Natural killer cell (primary cell): ENCODE measurements at regions not wholly inside any gene's neighbourhood (a gene's known extent, or its start where the extent isn't known, plus 50 kb on each side); places are given as distances from the start of the nearest gene placed in this dataset.

ENCODE experiments used
- ATAC-seq, 3 donors: fragments of 150-1000 bp in 2 of 3; fragments of 200-7000 bp in 1 of 3; cut with Tn5 transposase; 1 replicate in 1 of 3; 2 replicates in 2 of 3; pipeline ENCODE4 v1.10.0; 2021; ENCODE audit warnings: mild to moderate bottlenecking in 2 of 3, moderate library complexity in 2 of 3
- DNase-seq, 2 donors: peaks; one replicate each; pipeline versions ENCODE4 v3.0.0 to v3.0.0-alpha.2; 2013 to 2021; ENCODE audit warnings: mixed read lengths in 1 of 2
- H3K27ac ChIP-seq: one replicate; pipeline ENCODE4 v1.5.1; 2013; ENCODE audit warnings: mild to moderate bottlenecking, low read length
- H3K27me3 ChIP-seq: one replicate; pipeline ENCODE4 v1.6.1; 2013; ENCODE audit warnings: low read length; ENCODE audit not compliant: control insufficient read depth, insufficient read depth
- H3K36me3 ChIP-seq: one replicate; pipeline ENCODE4 v1.6.1; 2013; ENCODE audit warnings: low read length; ENCODE audit not compliant: control insufficient read depth, insufficient read depth
- H3K4me1 ChIP-seq: one replicate; pipeline ENCODE4 v1.6.1; 2013; ENCODE audit warnings: low read length; ENCODE audit not compliant: control insufficient read depth, insufficient read depth
- H3K4me3 ChIP-seq: one replicate; pipeline ENCODE4 v1.5.1; 2013; ENCODE audit warnings: low read length
- H3K9me3 ChIP-seq: one replicate; pipeline ENCODE4 v1.6.1; 2013; ENCODE audit warnings: low read length; ENCODE audit not compliant: control insufficient read depth, insufficient read depth
- H3K27ac Mint-ChIP-seq, 2 donors: one replicate each; pipeline ENCODE4 v1.8.0; 2022; ENCODE audit warnings: mild to moderate bottlenecking in 2 of 2, mixed read lengths in 2 of 2, moderate library complexity in 1 of 2
- H3K27me3 Mint-ChIP-seq, 2 donors: one replicate each; pipeline ENCODE4 v1.8.0; 2022; ENCODE audit warnings: low read depth in 2 of 2, mixed read lengths in 2 of 2
- H3K36me3 Mint-ChIP-seq: one replicate; pipeline ENCODE4 v1.8.0; 2022; ENCODE audit warnings: mixed read lengths
- H3K4me1 Mint-ChIP-seq, 2 donors: one replicate each; pipeline ENCODE4 v1.8.0; 2022; ENCODE audit warnings: mixed read lengths in 2 of 2
- H3K4me3 Mint-ChIP-seq: one replicate; pipeline ENCODE4 v1.8.0; 2022; ENCODE audit warnings: mild to moderate bottlenecking, moderate library complexity, mixed read lengths
- H3K9me3 Mint-ChIP-seq, 2 donors: one replicate each; pipeline ENCODE4 v1.8.0; 2022; ENCODE audit warnings: mixed read lengths in 2 of 2
- CTCF ChIP-seq: fragments of 200-600 bp; IDR thresholded peaks from one replicate; pipeline ENCODE4 v1.8.0; 2022; ENCODE audit warnings: antibody characterized with exemption
- WGBS: methylation state at CpG from one replicate; pipeline ENCODE4 v1.1.7; 2013; ENCODE audit warnings: missing lambda C conversion rate; ENCODE audit not compliant: insufficient coverage; 5-methylcytosine and 5-hydroxymethylcytosine counted together
- intact Hi-C: fragments of 100-400 bp; cut with micrococcal nuclease; formaldehyde crosslinking; loops from one replicate; pipeline ENCODE4 v1.14.2; 2022

GRCh38 chr1:209354840-209355165 is 228.7 kb upstream of the CAMK1G start:
- DNase-seq (no peak), ATAC-seq (no peak)
- Mint-ChIP-seq H3K4me3 (no peak overlapping the region), H3K36me3 (no peaks in the 10 kb centered on the region), H3K9me3 (no peaks in the 10 kb centered on the region), H3K27me3 (peaks cover 0 to 9% of the 10 kb centered on the region in 2 donors), H3K27ac (no peak overlapping the region), H3K4me1 (no peaks in the 10 kb centered on the region)
- H3K4me3 ChIP-seq = no peak overlapping the region
- no peaks in the 10 kb centered on the region for H3K4me1 ChIP-seq
- no peaks in the 10 kb centered on the region for H3K9me3 ChIP-seq
- no peak overlapping the region for H3K27ac ChIP-seq
- TF ChIP-seq CTCF = no peak
- intact Hi-C loops = no loop called here
- 86% methylated on average over 4 of the region's 4 CpGs for WGBS
- no peaks in the 10 kb centered on the region for H3K27me3 ChIP-seq
- H3K36me3 ChIP-seq = no peaks in the 10 kb centered on the region

GRCh38 chr1:209355415-209355814 is 228.1 kb upstream of the CAMK1G start:
- H3K36me3 ChIP-seq = no peaks in the 10 kb centered on the region
- peaks cover under 1 to 9% of the 10 kb centered on the region in 2 donors for H3K27me3 Mint-ChIP-seq
- H3K4me1 Mint-ChIP-seq = no peaks in the 10 kb centered on the region
- DNase-seq (no peak), ATAC-seq (no peak)
- H3K27ac Mint-ChIP-seq = no peak overlapping the region
- H3K27me3 ChIP-seq = no peaks in the 10 kb centered on the region
- H3K4me3 Mint-ChIP-seq = no peak overlapping the region
- H3K27ac ChIP-seq = no peak overlapping the region
- no peaks in the 10 kb centered on the region for H3K9me3 ChIP-seq
- WGBS = 83% methylated on average over 4 of the region's 4 CpGs
- no peaks in the 10 kb centered on the region for H3K9me3 Mint-ChIP-seq
- no peaks in the 10 kb centered on the region for H3K4me1 ChIP-seq
- no peaks in the 10 kb centered on the region for H3K36me3 Mint-ChIP-seq
- intact Hi-C loops = no loop called here
- no peak for TF ChIP-seq CTCF
- no peak overlapping the region for H3K4me3 ChIP-seq

GRCh38 chr1:209356976-209357377 is 226.5 kb upstream of the CAMK1G start:
- H3K36me3 ChIP-seq = no peaks in the 10 kb centered on the region
- Mint-ChIP-seq H3K36me3 (no peaks in the 10 kb centered on the region), H3K27me3 (peaks cover 5 to 9% of the 10 kb centered on the region in 2 donors), H3K9me3 (no peaks in the 10 kb centered on the region), H3K4me1 (no peaks in the 10 kb centered on the region), H3K4me3 (no peak overlapping the region), H3K27ac (no peak overlapping the region)
- ATAC-seq (no peak), DNase-seq (no peak)
- no peak for TF ChIP-seq CTCF
- intact Hi-C loops = no loop called here
- no peak overlapping the region for H3K4me3 ChIP-seq
- no peaks in the 10 kb centered on the region for H3K27me3 ChIP-seq
- H3K27ac ChIP-seq = no peak overlapping the region
- 91% methylated on average over 6 of the region's 6 CpGs for WGBS
- H3K9me3 ChIP-seq = no peaks in the 10 kb centered on the region
- H3K4me1 ChIP-seq = no peaks in the 10 kb centered on the region

GRCh38 chr1:209363112-209363511 is 220.4 kb upstream of the CAMK1G start:
- WGBS = 92% methylated on average over 4 of the region's 4 CpGs
- H3K4me1 ChIP-seq = no peaks in the 10 kb centered on the region
- Mint-ChIP-seq H3K36me3 (no peaks in the 10 kb centered on the region), H3K27me3 (peaks cover 5 to 20% of the 10 kb centered on the region in 2 donors), H3K27ac (no peak overlapping the region), H3K4me1 (no peaks in the 10 kb centered on the region), H3K4me3 (no peak overlapping the region), H3K9me3 (no peaks in the 10 kb centered on the region)
- no peaks in the 10 kb centered on the region for H3K9me3 ChIP-seq
- no peak overlapping the region for H3K27ac ChIP-seq
- TF ChIP-seq CTCF = no peak
- H3K36me3 ChIP-seq = no peaks in the 10 kb centered on the region
- ATAC-seq (no peak), DNase-seq (no peak)
- intact Hi-C loops = no loop called here
- no peaks in the 10 kb centered on the region for H3K27me3 ChIP-seq
- H3K4me3 ChIP-seq = no peak overlapping the region
